ENCODE measurements at regions not wholly inside any gene's neighbourhood (a gene's known extent, or its start where the extent isn't known, plus 50 kb on each side); places are given as distances from the start of the nearest gene placed in this dataset.

GRCh38 chr1:219517031-219517430, 95.9 kb downstream of the ZC3H11B start:
- Histone ChIP-seq H3K27ac (ENCODE audit: low read depth, low read length, poor library complexity, severe bottlenecking) (no peak overlapping the region), H3K79me2 (ENCODE audit: insufficient read depth, low read depth, low read length) (no peaks in the 10 kb centered on the region), H2AFZ (ENCODE audit: low read length) (no peak overlapping the region), H3K4me3 (ENCODE audit: low read depth, low read length, poor library complexity, severe bottlenecking) (no peak overlapping the region), H4K20me1 (ENCODE audit: insufficient read depth, low read length) (no peaks in the 10 kb centered on the region), H3K9me3 (ENCODE audit: low read length) (no peaks in the 10 kb centered on the region), H3K9me2 (ENCODE audit: insufficient read depth, low read length) (no peaks in the 10 kb centered on the region), H3K4me1 (ENCODE audit: insufficient read depth, low read length, poor library complexity, severe bottlenecking) (no peaks in the 10 kb centered on the region), H3K4me2 (ENCODE audit: low read length) (no peak overlapping the region), H3K36me3 (ENCODE audit: insufficient read depth, low read length) (no peaks in the 10 kb centered on the region)
- BruUV-seq (replicated peaks) = no TSS peak
- intact Hi-C loops (cut with micrococcal nuclease; ENCODE audit: unreplicated experiment) = no loop called here
- DNase-seq (ENCODE audit: low spot score) = no peak
- CTCF ChIA-PET (ENCODE audit: unreplicated experiment) = no interaction called here
- POLR2A ChIA-PET = no interaction called here
- TF ChIP-seq EZH2phosphoT487 (IDR thresholded peaks at IDR 0.05; ENCODE audit: borderline replicate concordance, low read depth, low read length) (no peak), CTCF (conservative IDR thresholded peaks at IDR 0.05; ENCODE audit: low read length) (no peak)

DNA sequence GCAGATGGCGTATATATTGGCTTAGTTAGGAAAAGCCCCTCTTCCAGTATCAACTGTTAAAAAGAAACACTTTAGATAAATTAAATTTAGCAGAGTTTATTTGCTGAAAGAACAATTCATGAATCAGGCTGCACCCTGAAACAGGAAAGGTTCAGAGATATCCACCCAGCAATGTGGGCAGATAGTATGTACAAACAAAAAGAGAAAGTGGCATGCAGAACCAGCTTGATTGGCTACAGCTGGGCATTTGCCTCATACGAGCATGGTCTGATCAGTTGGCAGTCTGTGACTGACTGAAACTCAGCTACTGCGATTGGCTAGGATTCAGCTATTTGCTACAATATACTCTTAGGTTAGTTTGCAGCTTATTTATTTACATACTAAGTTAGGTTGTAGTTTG, 98.2 kb downstream of the ZC3H11B start:
- POLR2A ChIA-PET = interaction anchor here (0.6 kb wide), 1 partner anchor 53 kb away, joined by 3 read pairs; no protein-coding TSS in a partner anchor
- Histone ChIP-seq H3K36me3 (ENCODE audit: insufficient read depth, low read length) (no peaks in the 10 kb centered on the region), H3K9me3 (ENCODE audit: low read length) (no peaks in the 10 kb centered on the region), H3K4me3 (ENCODE audit: low read depth, low read length, poor library complexity, severe bottlenecking) (no peak overlapping the region), H3K4me2 (ENCODE audit: low read length) (no peak overlapping the region), H2AFZ (ENCODE audit: low read length) (no peak overlapping the region), H3K9me2 (ENCODE audit: insufficient read depth, low read length) (no peaks in the 10 kb centered on the region), H3K79me2 (ENCODE audit: insufficient read depth, low read depth, low read length) (no peaks in the 10 kb centered on the region), H3K27ac (ENCODE audit: low read depth, low read length, poor library complexity, severe bottlenecking) (no peak overlapping the region), H4K20me1 (ENCODE audit: insufficient read depth, low read length) (no peaks in the 10 kb centered on the region), H3K4me1 (ENCODE audit: insufficient read depth, low read length, poor library complexity, severe bottlenecking) (no peaks in the 10 kb centered on the region)
- CTCF ChIA-PET (ENCODE audit: unreplicated experiment) = no interaction called here
- no peak for DNase-seq (ENCODE audit: low spot score)
- TF ChIP-seq EZH2phosphoT487 (IDR thresholded peaks at IDR 0.05; ENCODE audit: borderline replicate concordance, low read depth, low read length) = no peak
- no peak for TF ChIP-seq CTCF (conservative IDR thresholded peaks at IDR 0.05; ENCODE audit: low read length)
- intact Hi-C loops (cut with micrococcal nuclease; ENCODE audit: unreplicated experiment) = no loop called here
- BruUV-seq (replicated peaks) = no TSS peak

DNA sequence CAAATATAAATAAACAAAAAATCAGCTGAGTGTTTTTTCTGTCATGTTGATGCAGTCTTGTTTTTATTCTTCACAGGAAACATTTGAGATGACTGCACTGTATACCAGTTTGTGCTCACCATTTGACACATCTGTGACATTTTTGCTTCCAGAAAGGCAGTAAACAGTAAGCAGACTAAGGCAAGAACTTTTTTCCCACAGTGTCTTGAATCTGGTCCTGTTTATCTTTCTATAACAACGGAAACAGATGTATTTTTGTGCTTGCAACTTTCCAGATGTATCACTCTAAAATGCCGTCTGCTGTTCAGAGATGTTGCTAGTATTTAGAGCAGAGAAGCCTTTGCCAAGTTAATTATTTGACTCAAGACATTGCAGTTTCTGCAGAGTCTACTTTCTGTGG, 105.5 kb downstream of the ZC3H11B start:
- no peak overlapping the region for H3K27ac ChIP-seq (ENCODE audit: low read depth, low read length, poor library complexity, severe bottlenecking)
- no peak overlapping the region for H2AFZ ChIP-seq (ENCODE audit: low read length)
- POLR2A ChIA-PET = interaction anchor here (0.6 kb wide), 1 partner anchor 18 kb away, joined by 6 read pairs; no protein-coding TSS in a partner anchor
- H3K9me2 ChIP-seq (ENCODE audit: insufficient read depth, low read length) = no peaks in the 10 kb centered on the region
- H3K4me2 ChIP-seq (ENCODE audit: low read length) = no peak overlapping the region
- no peaks in the 10 kb centered on the region for H3K4me1 ChIP-seq (ENCODE audit: insufficient read depth, low read length, poor library complexity, severe bottlenecking)
- no peaks in the 10 kb centered on the region for H3K36me3 ChIP-seq (ENCODE audit: insufficient read depth, low read length)
- intact Hi-C loops (cut with micrococcal nuclease; ENCODE audit: unreplicated experiment) = no loop called here
- no peak overlapping the region for H3K4me3 ChIP-seq (ENCODE audit: low read depth, low read length, poor library complexity, severe bottlenecking)
- no TSS peak for BruUV-seq (replicated peaks)
- no peak for DNase-seq (ENCODE audit: low spot score)
- H3K9me3 ChIP-seq (ENCODE audit: low read length) = no peaks in the 10 kb centered on the region
- no peaks in the 10 kb centered on the region for H3K79me2 ChIP-seq (ENCODE audit: insufficient read depth, low read depth, low read length)
- TF ChIP-seq EZH2phosphoT487 (IDR thresholded peaks at IDR 0.05; ENCODE audit: borderline replicate concordance, low read depth, low read length) = no peak
- no peak for TF ChIP-seq CTCF (conservative IDR thresholded peaks at IDR 0.05; ENCODE audit: low read length)
- H4K20me1 ChIP-seq (ENCODE audit: insufficient read depth, low read length) = no peaks in the 10 kb centered on the region
- CTCF ChIA-PET (ENCODE audit: unreplicated experiment) = no interaction called here
